NCI-H526 (cell line): ENCODE measurements at regions not wholly inside any gene's neighbourhood (a gene's known extent, or its start where the extent isn't known, plus 50 kb on each side); places are given as distances from the start of the nearest gene placed in this dataset.

Source experiments
- DNase-seq, 2 experiments: peaks; one replicate each; lab custom pipeline; 2025; lab: John Stamatoyannopoulos, UW

- DNase-seq, result no peak
These were observed 414.6 kb upstream of the PDE3A start for GRCh38 chr12:19953734-19954133.

- DNase-seq, result no peak
These were observed 414.2 kb upstream of the PDE3A start for GRCh38 chr12:19954163-19954562.

- DNase-seq, result no peak
These were observed 410.8 kb upstream of the PDE3A start for GRCh38 chr12:19957308-19958125.

- no peak for DNase-seq
These were observed 409.9 kb upstream of the PDE3A start for GRCh38 chr12:19958389-19958788.

- no peak for DNase-seq
These were observed 409.0 kb upstream of the PDE3A start for GRCh38 chr12:19959353-19959752.

GRCh38 chr12:19960527-19960926 lies 407.8 kb upstream of the PDE3A start:
- DNase-seq, result no peak

GRCh38 chr12:19962192-19962591 lies 406.1 kb upstream of the PDE3A start:
- DNase-seq, result no peak

- DNase-seq, result no peak
These were observed 404.4 kb upstream of the PDE3A start for GRCh38 chr12:19963972-19964371.

GRCh38 chr12:19964549-19964948 lies 403.8 kb upstream of the PDE3A start:
- DNase-seq, result no peak

- DNase-seq, result no peak
These were observed 402.9 kb upstream of the PDE3A start for GRCh38 chr12:19965196-19966038.

- no peak for DNase-seq
These were observed 401.3 kb upstream of the PDE3A start for GRCh38 chr12:19967001-19967400.

- no peak for DNase-seq
These were observed 400.9 kb upstream of the PDE3A start for GRCh38 chr12:19967431-19967830.

- no peak for DNase-seq
These were observed 398.2 kb upstream of the PDE3A start for GRCh38 chr12:19970116-19970515.

- no peak for DNase-seq
These were observed 397.5 kb upstream of the PDE3A start for GRCh38 chr12:19970821-19971220.

GRCh38 chr12:19971361-19972280 lies 396.7 kb upstream of the PDE3A start:
- no peak for DNase-seq

- DNase-seq, result no peak
These were observed 395.7 kb upstream of the PDE3A start for GRCh38 chr12:19972325-19973288.

GRCh38 chr12:19978193-19978592 lies 390.1 kb upstream of the PDE3A start:
- DNase-seq, result no peak

- no peak for DNase-seq
These were observed 388.8 kb upstream of the PDE3A start for GRCh38 chr12:19979584-19979983.

GRCh38 chr12:19981944-19982343 lies 386.4 kb upstream of the PDE3A start:
- no peak for DNase-seq

- DNase-seq, result no peak
These were observed 380.3 kb upstream of the PDE3A start for GRCh38 chr12:19988001-19988400.

GRCh38 chr12:19988459-19988873 lies 379.9 kb upstream of the PDE3A start:
- DNase-seq, result no peak
